ENCODE measurements at regions not wholly inside any gene's neighbourhood (a gene's known extent, or its start where the extent isn't known, plus 50 kb on each side); places are given as distances from the start of the nearest gene placed in this dataset.
A peak's percentile ranks its signal among the peaks of the same experiment; 100 is the strongest.

DNA sequence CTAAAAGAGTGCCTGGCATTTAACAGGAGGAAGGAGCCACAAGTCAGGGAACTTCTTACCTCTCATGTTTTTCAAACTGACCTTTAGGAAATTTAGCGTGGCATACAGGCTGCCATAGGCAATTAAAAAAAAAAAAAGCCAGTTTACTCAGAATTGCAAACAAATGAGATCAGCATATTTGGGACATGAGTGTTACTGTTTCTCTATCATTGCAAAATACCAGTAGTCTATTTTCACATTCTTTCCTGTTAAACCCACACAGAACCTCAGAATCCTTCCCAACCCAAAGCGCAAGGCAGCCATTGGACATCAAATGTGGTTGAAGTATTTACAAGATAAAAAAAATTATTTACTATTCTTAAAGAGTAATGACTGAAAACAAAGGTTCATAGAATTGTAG lies 366.4 kb upstream of the DYNLRB2 start:
- no peak for DNase-seq

DNA sequence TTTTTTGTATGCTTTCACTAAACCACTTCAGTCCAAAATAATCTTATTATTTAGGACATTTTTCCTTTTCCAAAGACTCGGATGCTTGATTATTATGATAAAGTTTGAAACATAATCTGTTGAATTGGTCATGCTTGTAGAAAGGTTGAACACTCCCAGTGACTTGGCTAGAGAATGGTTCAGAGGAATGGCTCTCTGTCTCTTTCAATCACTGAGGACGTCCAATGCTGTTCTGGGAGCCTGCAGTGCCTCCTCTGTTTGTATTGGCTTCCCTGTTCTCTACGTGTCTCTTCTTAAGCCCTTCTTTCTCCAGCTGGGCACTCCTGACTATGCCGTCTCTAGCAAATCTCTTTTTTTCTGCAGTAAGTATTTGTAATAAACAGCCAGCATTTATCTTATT lies 369.0 kb upstream of the DYNLRB2 start:
- DNase-seq = no peak

DNA sequence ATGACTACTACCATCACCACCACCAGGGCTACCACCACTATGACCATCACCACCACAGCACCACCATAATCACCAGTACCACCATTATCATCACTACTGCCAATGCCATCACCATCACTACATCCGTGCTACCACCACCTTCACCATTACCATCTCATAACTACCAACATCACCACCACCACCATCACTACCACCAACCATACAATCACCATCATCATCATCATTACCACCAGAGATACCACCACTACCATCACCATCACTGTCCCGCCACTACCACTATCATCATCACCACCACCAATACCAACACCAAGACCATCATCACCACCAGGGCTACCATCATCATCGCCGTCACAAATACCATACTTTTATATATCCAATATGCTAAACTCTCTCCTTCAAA lies 369.6 kb upstream of the DYNLRB2 start:
- no peak for DNase-seq

DNA sequence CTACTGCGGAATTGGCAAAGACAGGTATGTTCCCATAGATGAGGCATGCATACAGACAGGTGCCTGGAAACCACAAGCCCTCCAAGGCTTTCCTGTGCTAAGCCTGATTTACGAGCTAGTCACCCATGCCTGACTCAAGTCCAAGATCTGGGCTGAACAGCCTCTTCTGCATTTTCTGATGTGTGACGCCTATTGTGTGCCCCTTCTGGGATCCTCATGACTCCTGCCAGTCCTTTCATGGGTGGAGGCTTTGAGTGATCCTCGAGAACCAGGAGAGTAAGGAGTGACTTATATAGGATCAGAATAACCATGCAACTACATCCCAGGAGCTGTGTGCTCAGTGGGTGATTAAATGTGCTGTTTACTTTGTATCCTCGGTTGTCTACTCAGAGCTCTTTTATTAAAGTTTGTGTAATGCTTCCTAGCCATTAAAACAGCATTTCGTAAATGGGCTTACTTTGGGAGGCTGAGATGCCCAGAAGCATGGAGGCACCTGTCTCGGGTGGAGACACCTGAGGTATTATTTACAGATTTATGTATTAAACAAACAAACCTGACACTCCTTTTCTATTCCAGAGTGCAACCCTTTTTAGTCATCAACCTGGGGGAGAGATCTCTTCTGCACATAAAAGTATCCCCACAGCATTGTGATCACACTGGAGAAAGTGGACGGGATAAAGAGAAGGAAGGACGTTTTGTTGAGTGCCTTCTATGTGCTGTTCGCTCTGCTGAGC lies 373.0 kb upstream of the DYNLRB2 start:
- no peak for DNase-seq

DNA sequence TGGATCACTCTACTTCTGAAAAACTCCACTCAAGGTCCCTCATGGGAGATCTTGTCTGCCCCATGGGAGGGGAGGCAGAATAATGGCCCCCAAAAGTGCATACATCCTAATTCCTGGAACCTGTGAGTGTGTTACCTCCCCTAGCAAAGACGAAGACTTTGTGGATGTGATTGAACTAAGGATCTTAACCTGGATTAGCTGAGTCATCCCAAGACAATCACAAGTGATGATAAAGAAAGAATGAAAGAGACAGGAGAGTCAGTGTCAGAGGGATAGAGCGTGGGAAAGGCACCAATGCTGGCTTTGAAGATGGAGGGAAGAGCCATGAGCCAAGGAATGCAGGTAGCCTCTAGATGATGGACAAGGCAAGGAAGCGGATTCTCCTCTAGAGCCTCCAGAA lies 374.7 kb upstream of the DYNLRB2 start:
- no peak for DNase-seq

DNA sequence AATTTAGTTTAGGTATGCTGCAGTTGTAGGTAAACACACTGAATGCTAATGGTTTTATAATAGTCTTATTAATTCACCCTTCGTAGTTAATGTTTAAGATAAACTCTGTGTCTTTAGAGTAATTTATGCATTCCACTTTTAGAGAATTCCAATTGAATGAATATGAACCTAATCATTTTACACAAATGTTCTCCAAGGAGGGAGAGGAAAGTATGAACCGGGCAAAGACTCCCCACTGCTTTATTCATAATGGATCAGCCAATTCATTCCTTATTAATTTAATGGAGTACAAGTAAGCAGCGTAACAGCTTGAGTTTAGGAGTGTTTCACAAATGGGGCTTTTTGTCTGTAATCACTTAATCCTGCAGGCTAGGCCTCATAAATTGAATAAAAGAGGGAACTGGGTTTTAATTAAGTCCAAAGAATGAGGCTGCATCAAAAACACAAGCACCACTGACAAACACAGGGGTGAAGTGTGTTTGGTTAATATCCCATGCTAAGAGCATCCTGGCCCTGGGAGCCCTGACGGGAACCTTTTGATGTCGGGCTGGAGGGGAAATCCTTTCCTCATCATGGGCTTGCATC lies 375.7 kb upstream of the DYNLRB2 start:
- DNase-seq = no peak

DNA sequence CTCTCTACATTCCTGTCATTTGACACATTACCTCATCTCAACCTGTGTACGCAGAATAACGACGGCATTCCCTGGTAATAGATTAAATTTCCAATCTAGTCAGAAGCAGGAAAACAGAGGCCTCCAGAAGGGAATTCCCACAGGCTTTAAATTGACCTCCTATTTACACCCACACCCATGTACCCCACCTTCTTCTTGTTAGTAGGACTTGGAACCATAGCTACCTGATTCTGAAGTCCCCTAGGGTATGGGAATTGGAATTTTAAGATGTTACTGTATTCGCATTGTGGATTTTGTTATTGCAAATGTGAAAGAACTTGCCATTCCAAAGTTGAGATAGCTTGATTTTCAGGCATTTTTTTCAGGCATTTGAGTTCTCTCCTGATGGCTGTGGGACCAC lies 377.5 kb upstream of the DYNLRB2 start:
- DNase-seq = no peak

DNA sequence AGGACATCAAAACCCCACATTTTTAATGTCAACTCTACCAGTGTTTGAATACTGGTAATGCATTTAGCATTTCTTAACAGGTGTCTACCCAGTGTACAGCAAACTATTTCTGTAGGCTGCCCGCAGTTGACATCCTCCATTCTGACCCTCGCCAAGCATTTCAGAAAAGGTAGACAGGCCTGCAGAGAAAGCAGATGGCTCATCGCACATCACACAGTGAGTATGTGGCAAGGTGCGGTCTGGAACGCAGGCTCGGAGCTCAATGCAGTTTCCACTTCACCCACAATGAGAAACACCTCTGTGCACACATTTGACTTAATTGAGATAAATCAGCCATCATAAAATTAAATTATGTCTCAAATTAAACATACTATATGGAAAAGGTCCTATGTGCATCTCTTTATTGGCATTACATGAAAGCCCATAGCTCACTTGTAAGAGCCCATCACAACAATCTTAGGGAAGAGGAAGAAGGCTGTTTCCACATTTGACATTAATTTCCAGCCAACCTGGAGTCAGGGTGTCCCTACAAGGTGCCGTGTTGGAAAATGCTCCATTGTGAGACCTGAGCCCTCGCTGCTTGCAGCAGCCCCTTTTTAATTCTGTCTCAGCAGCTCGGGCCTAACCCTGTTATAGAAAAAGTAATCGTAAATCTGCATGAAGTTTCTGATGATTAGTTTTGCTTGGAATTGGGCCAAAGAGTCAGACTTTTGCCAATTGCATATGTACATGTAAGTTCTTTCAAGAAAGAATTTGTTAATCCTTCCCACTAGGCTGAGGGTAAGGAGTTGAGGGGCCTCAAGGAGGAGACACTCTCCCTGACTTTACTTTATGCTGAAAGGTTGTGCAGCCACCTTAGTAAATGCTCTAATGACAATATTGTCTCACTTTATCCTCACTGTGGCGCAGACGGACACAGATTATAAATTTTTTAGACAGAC lies 378.7 kb upstream of the DYNLRB2 start:
- DNase-seq = peak in 1 of 14 donors; percentile 50

DNA sequence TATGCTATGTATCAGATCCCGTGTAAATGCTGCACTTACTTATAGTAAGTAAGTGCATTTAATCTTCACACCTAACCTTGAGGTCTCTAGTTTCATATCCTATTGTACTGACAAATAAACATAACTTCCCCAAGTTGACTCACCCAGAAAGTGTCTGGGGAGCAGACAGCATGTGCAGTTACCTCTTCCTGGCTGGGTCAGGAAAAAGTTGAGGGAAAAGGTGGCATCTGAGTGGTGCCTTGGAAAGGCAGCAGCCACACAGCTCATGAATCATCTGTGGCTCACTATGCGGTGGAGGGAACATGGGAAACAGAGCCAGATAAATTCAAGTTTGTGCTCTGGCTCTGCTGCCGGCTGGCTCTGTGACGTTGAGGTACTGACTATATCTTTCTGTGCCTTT lies 382.0 kb upstream of the DYNLRB2 start:
- no peak for DNase-seq

DNA sequence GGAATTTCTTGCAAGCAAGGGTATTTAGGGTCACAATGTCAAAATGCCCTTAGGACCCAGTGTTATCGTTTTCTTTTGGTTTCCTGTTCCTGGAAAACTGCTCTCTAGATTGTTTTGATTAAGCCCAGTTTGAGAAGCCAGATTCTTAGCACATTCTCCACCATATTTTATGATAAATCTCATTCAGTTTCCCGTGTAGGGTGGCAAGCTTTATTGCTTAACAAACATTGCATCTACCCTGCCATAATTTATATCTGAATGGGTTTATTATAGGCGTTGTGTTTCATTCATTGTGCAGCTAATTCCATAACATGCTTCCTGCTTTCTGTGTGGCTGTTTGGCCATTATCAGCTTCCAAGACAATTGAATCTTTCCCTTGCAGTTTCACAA lies 389.1 kb upstream of the DYNLRB2 start:
- no peak for DNase-seq

DNA sequence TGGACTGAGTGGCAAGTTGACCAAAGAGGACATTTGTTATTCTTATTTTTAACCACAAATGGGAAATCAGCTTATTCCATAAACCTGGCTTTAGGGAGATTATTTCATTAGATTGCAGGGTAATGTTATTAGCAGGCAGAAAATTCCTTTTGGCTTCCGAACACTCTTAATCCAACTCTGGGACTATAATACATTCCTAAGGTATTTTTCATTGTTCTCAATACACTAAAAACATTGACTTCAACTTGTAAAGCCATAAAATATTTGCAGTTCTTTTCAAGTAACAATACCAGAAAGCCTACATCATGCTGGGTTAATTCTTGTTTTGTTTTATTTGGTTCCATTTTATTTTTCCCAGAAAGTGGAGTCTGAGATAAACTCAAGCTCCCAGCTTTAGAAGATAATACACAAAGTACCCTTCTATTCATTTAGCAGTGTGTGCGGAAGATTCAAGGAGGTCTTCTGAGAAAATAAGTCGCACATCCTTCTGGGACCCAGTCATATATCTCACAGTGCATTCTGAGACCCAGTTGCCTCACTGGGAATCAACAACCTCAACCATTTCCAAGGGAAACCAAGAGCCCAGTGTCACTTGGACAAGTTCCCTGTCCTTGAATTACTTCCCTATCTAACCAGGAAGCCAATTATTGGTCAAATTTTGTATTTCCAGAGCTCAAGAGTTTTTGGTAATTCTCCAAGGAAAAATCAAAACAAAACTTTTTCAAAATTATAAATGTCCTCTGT lies 389.6 kb upstream of the DYNLRB2 start:
- no peak for DNase-seq

DNA sequence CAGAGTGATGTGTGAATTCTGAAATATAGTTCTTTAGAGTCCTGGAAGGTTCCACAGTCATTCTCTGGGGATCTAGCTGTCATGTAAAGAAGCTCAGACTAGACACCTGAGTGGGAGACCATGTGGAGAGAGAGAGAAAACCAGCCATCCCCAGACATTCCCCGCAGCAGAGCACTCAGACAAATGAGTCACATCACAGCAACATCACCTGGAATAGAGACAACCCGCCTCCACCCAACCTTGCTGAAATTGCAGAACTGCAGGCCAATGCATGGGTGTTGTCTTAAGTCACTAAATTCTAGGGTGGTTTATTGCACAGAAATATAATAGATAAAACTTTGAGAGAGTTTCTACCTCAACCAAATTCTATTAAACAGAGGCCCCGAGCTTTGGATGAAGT lies 392.0 kb upstream of the DYNLRB2 start:
- no peak for DNase-seq

DNA sequence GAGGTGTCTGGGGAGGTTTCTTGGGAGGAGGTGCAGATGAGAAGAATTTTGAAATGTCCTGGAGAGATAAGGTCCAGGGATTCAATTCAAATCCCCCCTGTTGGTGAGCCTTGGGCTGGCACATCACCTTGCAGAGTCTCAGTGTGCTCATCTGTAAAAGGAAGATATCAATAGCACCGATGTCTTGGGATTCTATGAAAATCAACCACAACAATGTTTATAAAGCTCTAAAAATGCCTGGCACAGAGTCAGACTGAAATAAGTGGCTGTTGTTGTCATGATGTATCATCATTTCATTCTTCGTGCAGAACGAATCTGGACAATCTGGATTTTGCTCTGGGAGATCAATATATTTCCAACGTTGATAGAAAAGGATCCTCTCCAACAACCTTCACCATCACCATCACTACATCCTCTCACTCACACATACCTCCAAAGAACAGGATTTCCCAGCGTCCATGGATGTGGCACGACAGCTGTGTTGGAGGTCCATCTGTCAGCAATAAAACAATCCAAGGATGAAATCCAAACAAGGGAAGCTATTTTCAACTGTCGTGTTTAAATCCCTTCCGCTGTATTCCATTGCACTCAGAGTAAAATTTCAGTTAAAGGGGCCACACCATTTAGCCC lies 393.7 kb upstream of the DYNLRB2 start:
- peak in 1 of 14 donors; percentile 8 for DNase-seq

DNA sequence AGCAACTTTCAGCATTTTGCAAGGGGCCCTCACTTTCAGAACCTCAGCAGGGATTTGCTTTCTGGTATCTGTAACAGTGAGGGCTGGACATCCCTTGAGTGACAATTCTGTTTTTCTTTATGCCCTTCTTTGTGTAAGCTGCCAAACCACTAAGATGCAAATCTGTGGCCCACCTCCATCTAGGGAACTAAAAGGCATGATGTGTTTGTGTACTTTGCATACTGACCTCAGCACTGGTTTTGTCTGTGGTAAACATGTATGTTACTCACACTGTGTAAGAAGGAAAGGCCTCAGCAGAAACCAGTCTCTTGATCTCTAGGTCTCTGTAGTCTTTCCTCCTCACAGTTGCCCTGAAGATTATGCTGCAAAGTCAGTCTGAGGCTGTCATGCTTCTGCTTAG lies 396.6 kb upstream of the DYNLRB2 start:
- DNase-seq = no peak

DNA sequence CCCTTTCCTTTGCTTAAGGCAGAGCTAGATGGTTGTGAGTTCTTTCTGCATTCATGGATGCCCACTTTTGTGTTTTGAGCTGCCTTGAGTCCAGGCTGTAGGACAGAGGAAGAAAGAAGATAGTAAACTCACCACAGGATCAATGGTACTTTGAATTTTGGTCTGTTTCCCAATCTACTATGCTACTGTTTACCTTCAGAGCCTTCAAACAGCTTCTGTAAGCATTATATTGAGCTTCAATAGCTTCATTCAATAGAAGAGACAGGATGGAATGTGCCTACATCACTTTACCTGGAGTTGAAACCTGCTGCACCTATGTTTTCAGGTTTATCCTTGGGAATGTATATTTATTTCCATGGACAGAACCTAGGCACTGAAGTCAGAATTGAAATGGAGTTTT lies 397.9 kb upstream of the DYNLRB2 start:
- no peak for DNase-seq

DNA sequence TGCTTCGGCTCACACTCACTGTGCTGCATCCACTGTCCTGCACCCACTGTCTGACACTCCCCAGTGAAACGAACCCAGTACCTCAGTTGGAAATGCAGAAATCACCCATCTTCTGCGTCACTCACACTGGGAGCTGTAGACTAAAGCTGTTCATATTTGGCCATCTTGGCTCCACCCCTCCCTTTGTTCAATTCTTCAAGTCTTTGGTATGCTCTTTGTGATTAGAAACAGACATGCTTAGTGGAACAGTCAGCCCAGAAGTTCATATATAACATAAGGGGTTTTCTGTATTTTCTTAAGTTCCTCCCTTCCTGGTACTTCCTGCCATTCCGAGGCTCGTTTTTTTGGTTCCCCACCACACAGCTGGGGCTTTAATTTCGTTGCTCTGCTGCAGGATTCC lies 398.5 kb upstream of the DYNLRB2 start:
- no peak for DNase-seq

DNA sequence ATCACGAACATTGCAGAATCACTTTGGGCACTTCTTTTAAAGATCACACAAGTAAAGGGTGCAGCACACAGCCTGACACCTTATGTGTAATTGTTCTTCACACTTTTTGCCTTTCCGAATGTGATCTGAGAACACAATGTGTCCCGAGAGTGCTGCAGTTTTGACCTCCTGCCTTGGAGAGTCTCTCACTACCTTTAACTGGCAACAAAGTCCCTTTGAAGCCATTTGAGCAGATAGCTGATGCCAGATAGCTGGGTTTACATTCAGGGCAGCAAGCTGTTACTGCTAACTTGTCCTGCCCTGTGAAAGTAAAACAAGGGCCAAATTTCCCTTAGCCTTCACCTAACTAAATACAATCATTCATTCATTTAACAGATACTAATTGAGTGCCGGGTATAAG lies 411.0 kb upstream of the DYNLRB2 start:
- no peak for DNase-seq

DNA sequence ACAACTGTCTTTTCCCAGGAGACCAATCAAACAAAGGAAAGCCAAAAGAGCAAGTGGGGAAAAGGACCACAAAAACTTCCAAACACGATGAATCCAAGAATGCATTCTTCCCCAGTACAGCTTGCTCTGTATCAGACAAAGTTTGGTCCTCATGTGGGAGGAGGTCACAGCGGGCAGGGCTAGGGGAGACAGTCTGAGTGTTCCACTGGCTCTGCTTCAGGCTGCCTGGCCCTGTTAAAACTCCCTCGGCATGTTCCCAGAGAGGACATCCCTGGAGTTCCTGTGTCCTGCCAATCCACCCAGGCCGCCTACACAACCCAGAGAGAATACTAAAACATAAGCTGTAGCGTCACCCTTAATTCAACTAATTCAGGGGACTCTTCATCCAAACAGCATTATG lies 415.1 kb upstream of the DYNLRB2 start:
- DNase-seq = no peak

DNA sequence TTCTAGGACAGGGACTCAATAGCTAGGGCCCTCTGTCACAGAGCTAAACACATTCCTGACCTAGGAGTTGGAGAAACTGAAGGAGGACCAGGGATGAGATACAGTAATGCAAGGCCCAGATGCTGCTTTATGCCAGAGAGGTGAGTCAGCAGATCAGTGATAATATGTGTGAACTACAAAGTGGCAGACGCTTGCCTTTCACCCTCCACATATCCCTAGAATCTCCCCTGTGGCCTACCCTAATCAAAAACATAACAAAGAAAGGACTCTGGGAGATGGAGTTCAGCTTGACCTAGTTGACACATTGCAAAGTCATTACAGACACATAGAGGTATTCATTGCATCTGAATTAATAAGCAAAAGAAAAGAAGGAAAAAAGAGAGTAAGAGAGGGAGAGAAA lies 417.6 kb upstream of the DYNLRB2 start:
- no peak for DNase-seq

DNA sequence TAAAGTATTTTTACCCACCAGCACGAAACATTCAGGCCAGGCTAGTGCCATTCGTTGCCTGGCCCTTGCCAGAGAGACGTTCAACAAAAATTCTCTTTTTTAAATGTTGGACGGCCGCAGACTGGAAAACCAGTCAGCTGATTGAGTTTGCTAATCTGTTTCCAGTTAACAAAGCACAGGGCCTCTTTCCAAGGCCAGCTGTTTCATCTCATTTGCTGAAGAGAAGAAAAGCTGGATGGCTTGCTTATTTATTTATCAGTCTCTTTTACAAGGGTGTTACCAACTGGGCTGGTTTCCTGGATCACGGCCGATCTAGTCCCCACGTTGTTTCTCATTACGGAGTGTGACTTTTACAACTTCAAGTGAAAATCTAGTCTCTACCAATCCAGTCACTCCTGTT lies 418.7 kb upstream of the DYNLRB2 start:
- peak in 1 of 14 donors; percentile 7 for DNase-seq

DNA sequence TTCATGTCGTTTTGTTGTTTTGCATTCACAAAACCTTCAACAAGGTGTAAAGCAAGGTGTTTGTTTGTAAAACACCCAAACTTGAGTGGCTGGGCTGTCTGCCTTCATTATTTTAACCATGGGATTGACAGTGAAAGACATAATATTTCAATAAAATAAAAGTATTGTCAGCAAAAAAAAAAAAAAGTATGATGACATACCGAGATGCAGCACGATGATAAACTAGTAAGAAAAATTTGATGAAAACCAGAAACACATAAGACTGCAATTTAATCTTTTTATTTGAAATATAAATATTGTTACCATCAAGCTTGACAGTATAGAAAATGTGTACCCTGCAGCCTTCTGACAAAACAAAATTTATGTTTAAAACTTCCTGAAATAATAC lies 419.3 kb upstream of the DYNLRB2 start:
- DNase-seq = no peak

DNA sequence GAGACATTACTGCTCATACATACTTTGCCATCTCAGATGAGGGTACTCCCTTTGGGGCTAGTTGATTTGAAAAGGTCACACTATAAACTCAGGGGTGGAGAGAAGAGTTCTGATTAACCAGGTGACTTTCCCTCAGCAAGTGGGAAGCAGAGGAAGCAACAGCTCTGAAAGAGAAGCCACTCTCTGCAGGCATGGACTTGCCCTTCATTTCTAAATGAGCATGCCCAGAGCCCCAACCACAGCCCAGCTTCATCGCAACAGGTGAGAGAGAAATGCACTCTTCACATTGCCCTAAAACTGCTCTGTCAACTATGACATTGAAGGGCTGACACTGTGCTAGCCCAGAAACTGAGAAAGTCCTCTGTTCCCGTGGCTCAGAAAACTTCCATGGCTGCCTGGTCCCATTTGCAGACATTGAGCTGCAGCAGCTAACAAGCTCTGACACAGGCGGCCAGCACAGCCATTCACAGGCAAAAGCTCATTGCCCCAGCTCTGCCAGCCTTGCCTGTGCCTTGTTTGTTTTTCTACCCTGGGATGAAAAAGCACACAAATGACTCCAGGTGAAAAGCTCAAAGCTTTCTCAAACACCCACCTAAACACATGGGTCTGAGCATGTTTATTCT lies 419.8 kb upstream of the DYNLRB2 start:
- no peak for DNase-seq
